ENCODE measurements at regions not wholly inside any gene's neighbourhood (a gene's known extent, or its start where the extent isn't known, plus 50 kb on each side); places are given as distances from the start of the nearest gene placed in this dataset.
"Not testable (repeated sequence)": the region's sequence is repeated elsewhere in the genome, so short reads cannot be mapped to it uniquely, and the experiment has no call there.

DNA sequence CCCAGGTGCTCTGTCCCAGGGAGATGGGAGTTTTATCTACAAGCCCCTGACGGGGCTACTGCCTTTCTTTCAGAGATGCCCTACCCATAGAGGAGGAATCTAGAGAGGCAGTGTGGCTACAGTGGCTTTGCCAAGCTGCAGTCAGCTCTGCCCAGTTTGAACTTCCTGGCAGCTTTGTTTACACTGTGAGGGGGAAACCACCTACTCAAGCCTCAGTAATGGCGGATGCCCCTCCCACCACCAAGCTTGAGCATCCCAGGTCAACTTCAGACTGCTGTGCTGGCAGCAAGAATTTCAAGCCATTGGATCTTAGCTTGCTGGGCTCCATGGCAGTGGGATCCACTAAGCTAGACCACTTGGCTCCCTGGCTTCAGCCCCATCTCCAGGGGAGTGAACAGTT lies 53.1 kb upstream of the TMEM252 start:
- peaks cover 37% of the 10 kb centered on the region for H3K9me3 Mint-ChIP-seq
- H3K36me3 Mint-ChIP-seq; ATAC-seq; H3K4me3 Mint-ChIP-seq; DNase-seq (ENCODE audit: low spot score); H3K27me3 Mint-ChIP-seq (ENCODE audit: low read depth); CTCF ChIA-PET; H3K27ac Mint-ChIP-seq: not testable (repeated sequence)
- peaks cover 13% of the 10 kb centered on the region; the same call in 1 of the 2 replicates for H3K4me1 Mint-ChIP-seq
- POLR2A ChIA-PET, result interaction anchor here (0.7 kb wide), 1 partner anchor 113 kb away, joined by 3 read pairs; no protein-coding TSS in a partner anchor

DNA sequence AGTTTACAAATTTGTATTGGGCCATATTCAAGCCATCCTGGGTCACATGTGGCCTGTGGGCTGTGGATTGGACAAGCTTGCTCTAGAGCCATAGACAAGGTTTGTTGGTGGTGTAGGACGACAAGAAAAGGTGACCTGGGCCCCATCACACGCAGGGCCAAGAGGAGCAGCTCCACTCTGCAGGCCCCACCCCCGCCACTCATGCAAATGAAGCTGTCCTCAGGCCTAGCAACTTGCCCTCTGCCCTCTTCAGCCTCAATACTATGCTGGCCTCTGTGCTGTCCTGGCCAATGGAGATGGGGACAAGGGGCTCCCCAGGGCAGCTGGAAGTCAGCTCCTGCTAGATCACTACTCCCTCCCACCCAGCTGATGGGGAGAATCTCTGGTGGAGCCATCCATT lies 55.2 kb upstream of the TMEM252 start:
- POLR2A ChIA-PET, result interaction anchor here (0.6 kb wide), 1 partner anchor 523 kb away, joined by 4 read pairs; no protein-coding TSS in a partner anchor
- DNase-seq (ENCODE audit: low spot score) (no peak), ATAC-seq (peak; percentile 65)
- no peak overlapping the region for H3K27ac Mint-ChIP-seq
- H3K27me3 Mint-ChIP-seq (ENCODE audit: low read depth), result no peaks in the 10 kb centered on the region; the same call in 1 of the 2 replicates
- peaks cover 19% of the 10 kb centered on the region for H3K9me3 Mint-ChIP-seq
- CTCF ChIA-PET, result interaction anchor here (0.5 to 1.4 kb wide), 5 partner anchors 12 to 379 kb away, joined by 3 to 8 read pairs (median 4); no protein-coding TSS in a partner anchor
- peaks cover 13% of the 10 kb centered on the region; the same call in 1 of the 2 replicates for H3K4me1 Mint-ChIP-seq
- H3K36me3 Mint-ChIP-seq, result peaks cover 9% of the 10 kb centered on the region
- TF ChIP-seq, protein P1, sequence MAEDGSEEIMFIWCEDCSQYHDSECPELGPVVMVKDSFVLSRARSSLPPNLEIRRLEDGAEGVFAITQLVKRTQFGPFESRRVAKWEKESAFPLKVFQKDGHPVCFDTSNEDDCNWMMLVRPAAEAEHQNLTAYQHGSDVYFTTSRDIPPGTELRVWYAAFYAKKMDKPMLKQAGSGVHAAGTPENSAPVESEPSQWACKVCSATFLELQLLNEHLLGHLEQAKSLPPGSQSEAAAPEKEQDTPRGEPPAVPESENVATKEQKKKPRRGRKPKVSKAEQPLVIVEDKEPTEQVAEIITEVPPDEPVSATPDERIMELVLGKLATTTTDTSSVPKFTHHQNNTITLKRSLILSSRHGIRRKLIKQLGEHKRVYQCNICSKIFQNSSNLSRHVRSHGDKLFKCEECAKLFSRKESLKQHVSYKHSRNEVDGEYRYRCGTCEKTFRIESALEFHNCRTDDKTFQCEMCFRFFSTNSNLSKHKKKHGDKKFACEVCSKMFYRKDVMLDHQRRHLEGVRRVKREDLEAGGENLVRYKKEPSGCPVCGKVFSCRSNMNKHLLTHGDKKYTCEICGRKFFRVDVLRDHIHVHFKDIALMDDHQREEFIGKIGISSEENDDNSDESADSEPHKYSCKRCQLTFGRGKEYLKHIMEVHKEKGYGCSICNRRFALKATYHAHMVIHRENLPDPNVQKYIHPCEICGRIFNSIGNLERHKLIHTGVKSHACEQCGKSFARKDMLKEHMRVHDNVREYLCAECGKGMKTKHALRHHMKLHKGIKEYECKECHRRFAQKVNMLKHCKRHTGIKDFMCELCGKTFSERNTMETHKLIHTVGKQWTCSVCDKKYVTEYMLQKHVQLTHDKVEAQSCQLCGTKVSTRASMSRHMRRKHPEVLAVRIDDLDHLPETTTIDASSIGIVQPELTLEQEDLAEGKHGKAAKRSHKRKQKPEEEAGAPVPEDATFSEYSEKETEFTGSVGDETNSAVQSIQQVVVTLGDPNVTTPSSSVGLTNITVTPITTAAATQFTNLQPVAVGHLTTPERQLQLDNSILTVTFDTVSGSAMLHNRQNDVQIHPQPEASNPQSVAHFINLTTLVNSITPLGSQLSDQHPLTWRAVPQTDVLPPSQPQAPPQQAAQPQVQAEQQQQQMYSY (CRISPR knock-in tag; IDR thresholded peaks at IDR 0.05), result no peak
- TF ChIP-seq FOXK1 (CRISPR knock-in tag; IDR thresholded peaks at IDR 0.05), result no peak
- no peak for TF ChIP-seq NFYB (CRISPR knock-in tag; conservative IDR thresholded peaks at IDR 0.05; ENCODE audit: low read depth)
- TF ChIP-seq, protein P2, sequence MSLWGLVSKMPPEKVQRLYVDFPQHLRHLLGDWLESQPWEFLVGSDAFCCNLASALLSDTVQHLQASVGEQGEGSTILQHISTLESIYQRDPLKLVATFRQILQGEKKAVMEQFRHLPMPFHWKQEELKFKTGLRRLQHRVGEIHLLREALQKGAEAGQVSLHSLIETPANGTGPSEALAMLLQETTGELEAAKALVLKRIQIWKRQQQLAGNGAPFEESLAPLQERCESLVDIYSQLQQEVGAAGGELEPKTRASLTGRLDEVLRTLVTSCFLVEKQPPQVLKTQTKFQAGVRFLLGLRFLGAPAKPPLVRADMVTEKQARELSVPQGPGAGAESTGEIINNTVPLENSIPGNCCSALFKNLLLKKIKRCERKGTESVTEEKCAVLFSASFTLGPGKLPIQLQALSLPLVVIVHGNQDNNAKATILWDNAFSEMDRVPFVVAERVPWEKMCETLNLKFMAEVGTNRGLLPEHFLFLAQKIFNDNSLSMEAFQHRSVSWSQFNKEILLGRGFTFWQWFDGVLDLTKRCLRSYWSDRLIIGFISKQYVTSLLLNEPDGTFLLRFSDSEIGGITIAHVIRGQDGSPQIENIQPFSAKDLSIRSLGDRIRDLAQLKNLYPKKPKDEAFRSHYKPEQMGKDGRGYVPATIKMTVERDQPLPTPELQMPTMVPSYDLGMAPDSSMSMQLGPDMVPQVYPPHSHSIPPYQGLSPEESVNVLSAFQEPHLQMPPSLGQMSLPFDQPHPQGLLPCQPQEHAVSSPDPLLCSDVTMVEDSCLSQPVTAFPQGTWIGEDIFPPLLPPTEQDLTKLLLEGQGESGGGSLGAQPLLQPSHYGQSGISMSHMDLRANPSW (CRISPR knock-in tag; conservative IDR thresholded peaks at IDR 0.05; ENCODE audit: low read depth), result no peak
- TF ChIP-seq ESRRA (CRISPR knock-in tag; IDR thresholded peaks at IDR 0.05; ENCODE audit: borderline replicate concordance), result no peak
- H3K4me3 Mint-ChIP-seq, result no peak overlapping the region

DNA sequence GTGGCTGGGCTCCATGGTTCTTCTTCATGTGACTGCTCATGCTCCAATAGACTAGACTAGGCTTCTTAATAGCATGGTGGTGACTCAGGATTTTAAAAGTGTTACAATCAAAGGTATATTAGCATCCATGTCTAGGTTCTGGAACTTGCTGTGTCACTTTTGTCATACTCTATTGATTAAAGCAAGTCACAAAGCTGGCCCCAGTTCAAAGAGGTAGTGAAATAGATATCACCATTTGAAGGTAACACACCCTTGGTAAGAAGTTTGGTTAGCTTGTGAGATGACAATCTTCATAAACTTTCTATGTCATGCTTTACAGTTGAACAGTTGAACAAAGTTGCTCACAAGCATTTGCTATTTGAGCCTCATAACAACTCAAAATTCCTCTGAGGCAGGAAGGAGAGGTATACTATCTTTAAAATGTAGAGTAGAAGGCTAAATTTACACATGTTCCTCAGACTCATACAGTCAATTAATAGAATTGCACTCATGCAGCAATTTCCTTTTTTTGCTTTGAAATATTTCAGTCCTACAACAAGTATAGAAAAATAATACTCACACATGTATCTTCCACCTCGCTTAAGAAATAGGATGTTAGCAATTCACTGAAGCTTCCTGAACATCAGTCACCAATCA lies 56.8 kb upstream of the TMEM252 start:
- TF ChIP-seq, protein P3, sequence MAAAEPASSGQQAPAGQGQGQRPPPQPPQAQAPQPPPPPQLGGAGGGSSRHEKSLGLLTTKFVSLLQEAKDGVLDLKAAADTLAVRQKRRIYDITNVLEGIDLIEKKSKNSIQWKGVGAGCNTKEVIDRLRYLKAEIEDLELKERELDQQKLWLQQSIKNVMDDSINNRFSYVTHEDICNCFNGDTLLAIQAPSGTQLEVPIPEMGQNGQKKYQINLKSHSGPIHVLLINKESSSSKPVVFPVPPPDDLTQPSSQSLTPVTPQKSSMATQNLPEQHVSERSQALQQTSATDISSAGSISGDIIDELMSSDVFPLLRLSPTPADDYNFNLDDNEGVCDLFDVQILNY (CRISPR knock-in tag; IDR thresholded peaks at IDR 0.05), result no peak
- TF ChIP-seq, protein P4, sequence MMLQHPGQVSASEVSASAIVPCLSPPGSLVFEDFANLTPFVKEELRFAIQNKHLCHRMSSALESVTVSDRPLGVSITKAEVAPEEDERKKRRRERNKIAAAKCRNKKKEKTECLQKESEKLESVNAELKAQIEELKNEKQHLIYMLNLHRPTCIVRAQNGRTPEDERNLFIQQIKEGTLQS (CRISPR knock-in tag; conservative IDR thresholded peaks at IDR 0.05), result no peak
- TF ChIP-seq ZNF423 (CRISPR knock-in tag; IDR thresholded peaks at IDR 0.05), result no peak
- TF ChIP-seq, protein P5, sequence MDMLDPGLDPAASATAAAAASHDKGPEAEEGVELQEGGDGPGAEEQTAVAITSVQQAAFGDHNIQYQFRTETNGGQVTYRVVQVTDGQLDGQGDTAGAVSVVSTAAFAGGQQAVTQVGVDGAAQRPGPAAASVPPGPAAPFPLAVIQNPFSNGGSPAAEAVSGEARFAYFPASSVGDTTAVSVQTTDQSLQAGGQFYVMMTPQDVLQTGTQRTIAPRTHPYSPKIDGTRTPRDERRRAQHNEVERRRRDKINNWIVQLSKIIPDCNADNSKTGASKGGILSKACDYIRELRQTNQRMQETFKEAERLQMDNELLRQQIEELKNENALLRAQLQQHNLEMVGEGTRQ (CRISPR knock-in tag; IDR thresholded peaks at IDR 0.05), result no peak
- TF ChIP-seq NFE2L1 (CRISPR knock-in tag; IDR thresholded peaks at IDR 0.05), result no peak
- TF ChIP-seq, protein P6, sequence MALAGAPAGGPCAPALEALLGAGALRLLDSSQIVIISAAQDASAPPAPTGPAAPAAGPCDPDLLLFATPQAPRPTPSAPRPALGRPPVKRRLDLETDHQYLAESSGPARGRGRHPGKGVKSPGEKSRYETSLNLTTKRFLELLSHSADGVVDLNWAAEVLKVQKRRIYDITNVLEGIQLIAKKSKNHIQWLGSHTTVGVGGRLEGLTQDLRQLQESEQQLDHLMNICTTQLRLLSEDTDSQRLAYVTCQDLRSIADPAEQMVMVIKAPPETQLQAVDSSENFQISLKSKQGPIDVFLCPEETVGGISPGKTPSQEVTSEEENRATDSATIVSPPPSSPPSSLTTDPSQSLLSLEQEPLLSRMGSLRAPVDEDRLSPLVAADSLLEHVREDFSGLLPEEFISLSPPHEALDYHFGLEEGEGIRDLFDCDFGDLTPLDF (CRISPR knock-in tag; IDR thresholded peaks at IDR 0.05), result no peak
- no peak for TF ChIP-seq SOX15 (CRISPR knock-in tag; IDR thresholded peaks at IDR 0.05)
- DNase-seq (ENCODE audit: low spot score) (no peak), ATAC-seq (no peak)
- H3K27me3 Mint-ChIP-seq (ENCODE audit: low read depth), result no peaks in the 10 kb centered on the region
- POLR2A ChIA-PET, result no interaction called here
- CTCF ChIA-PET, result no interaction called here
- H3K4me1 Mint-ChIP-seq, result peaks cover 13% of the 10 kb centered on the region; the same call in 1 of the 2 replicates
- H3K9me3 Mint-ChIP-seq, result peaks cover 11% of the 10 kb centered on the region
- no peak overlapping the region for H3K4me3 Mint-ChIP-seq
- peaks cover 9% of the 10 kb centered on the region for H3K36me3 Mint-ChIP-seq
- H3K27ac Mint-ChIP-seq, result no peak overlapping the region

Measured in WTC11 (cell line).